PC-9 (cell line): ENCODE measurements at regions not wholly inside any gene's neighbourhood (a gene's known extent, or its start where the extent isn't known, plus 50 kb on each side); places are given as distances from the start of the nearest gene placed in this dataset.

Experiments
- BruUV-seq: library from RNA; stranded (reverse); fragments of 400-500 nt; replicated peaks from 2 replicates; lab custom pipeline; 2021; lab: Mats Ljungman, UMichigan
- CTCF ChIA-PET: fragments of 300-600 bp; sonication (Branson Sonifier 250); formaldehyde crosslinking; loops from one replicate; lab custom pipeline; 2022; ENCODE audit warnings: antibody characterized with exemption; lab: Charles Lee
- POLR2A ChIA-PET: fragments of 300-600 bp; sonication (Branson Sonifier 250); formaldehyde crosslinking; loops from one replicate; lab custom pipeline; 2022; ENCODE audit warnings: antibody characterized with exemption; ENCODE audit not compliant: unreplicated experiment; lab: Charles Lee
- DNase-seq, 2 experiments: peaks; one replicate each; pipeline versions ENCODE4 v3.0.0 to v3.0.0-alpha.2; 2015 to 2022; ENCODE audit warnings: mixed read lengths in 1 of 2
- H2AFZ ChIP-seq: fragments of 200-600 bp; sonication (generic); 2 replicates; pipeline ENCODE4 v1.8.1; 2017; ENCODE audit warnings: antibody characterized with exemption
- H3F3A ChIP-seq: fragments of 200-600 bp; sonication (generic); 2 replicates; pipeline ENCODE4 v1.8.1; 2017; ENCODE audit warnings: antibody characterized with exemption, mild to moderate bottlenecking, low read depth; ENCODE audit not compliant: insufficient read depth
- H3K27ac ChIP-seq: fragments of 200-600 bp; sonication (generic); 2 replicates; pipeline ENCODE4 v1.6.1; 2016; ENCODE audit warnings: mixed run types
- H3K27me3 ChIP-seq: fragments of 200-600 bp; sonication (generic); 2 replicates; pipeline ENCODE4 v1.6.1; 2016; ENCODE audit warnings: low read depth, mixed run types; ENCODE audit not compliant: insufficient read depth
- H3K36me3 ChIP-seq: fragments of 200-600 bp; sonication (generic); 2 replicates; pipeline ENCODE4 v1.6.1; 2016; ENCODE audit warnings: low read depth, mixed run types
- H3K4me1 ChIP-seq: fragments of 200-600 bp; sonication (generic); replicated peaks from 2 replicates; pipeline ENCODE4 v1.6.1; 2016; ENCODE audit warnings: mixed run types; ENCODE audit not compliant: insufficient read depth
- H3K4me2 ChIP-seq: fragments of 200-600 bp; sonication (generic); 2 replicates; pipeline ENCODE4 v1.6.1; 2017; ENCODE audit warnings: mixed run types
- H3K4me3 ChIP-seq: fragments of 200-600 bp; sonication (generic); 2 replicates; pipeline ENCODE4 v1.6.1; 2016; ENCODE audit warnings: mixed run types
- H3K79me2 ChIP-seq: fragments of 200-600 bp; sonication (generic); 2 replicates; pipeline ENCODE4 v1.6.1; 2017; ENCODE audit warnings: low read depth, mixed run types
- H3K9me2 ChIP-seq: fragments of 200-600 bp; sonication (generic); 2 replicates; pipeline ENCODE4 v1.8.1; 2017; ENCODE audit warnings: mild to moderate bottlenecking; ENCODE audit not compliant: insufficient read depth
- H3K9me3 ChIP-seq: fragments of 200-600 bp; sonication (generic); 2 replicates; pipeline ENCODE4 v1.8.1; 2016; ENCODE audit warnings: low read depth; ENCODE audit not compliant: insufficient read depth
- H4K20me1 ChIP-seq: fragments of 200-600 bp; sonication (generic); 2 replicates; pipeline ENCODE4 v1.8.1; 2017; ENCODE audit not compliant: insufficient read depth
- CTCF ChIP-seq: fragments of 200-600 bp; sonication (generic); conservative IDR thresholded peaks from 2 replicates; pipeline ENCODE4 v1.6.1; 2017; ENCODE audit warnings: mixed run types, antibody characterized with exemption, mild to moderate bottlenecking, moderate library complexity
- EZH2 ChIP-seq: fragments of 200-600 bp; sonication (generic); IDR thresholded peaks from 2 replicates; pipeline ENCODE4 v1.8.0; 2017; ENCODE audit warnings: antibody characterized with exemption, low read depth
- intact Hi-C: fragments of 100-400 bp; cut with micrococcal nuclease; formaldehyde crosslinking; loops from one replicate; pipeline ENCODE4 v1.10.0; 2022; ENCODE audit not compliant: unreplicated experiment

GRCh38 chr2:20521193-20521592 is 74.3 kb downstream of the RHOB start:
- Histone ChIP-seq H3K27ac (no peak overlapping the region), H3K9me2 (no peaks in the 10 kb centered on the region), H3K36me3 (no peaks in the 10 kb centered on the region), H3F3A (peaks cover 16% of the 10 kb centered on the region), H4K20me1 (no peaks in the 10 kb centered on the region), H3K4me1 (peaks cover 26% of the 10 kb centered on the region), H3K4me3 (no peak overlapping the region), H3K79me2 (no peaks in the 10 kb centered on the region), H2AFZ (no peak overlapping the region), H3K9me3 (no peaks in the 10 kb centered on the region), H3K4me2 (no peak overlapping the region), H3K27me3 (no peaks in the 10 kb centered on the region)
- intact Hi-C loops: no loop called here
- ChIA-PET POLR2A (no interaction called here), CTCF (no interaction called here)
- DNase-seq: no peak
- BruUV-seq: no TSS peak
- TF ChIP-seq CTCF: no peak
- TF ChIP-seq EZH2: no peak

- H3K4me1 ChIP-seq: peaks cover 28% of the 10 kb centered on the region
- no peak overlapping the region for H2AFZ ChIP-seq
- H3K27me3 ChIP-seq: no peaks in the 10 kb centered on the region
- no peaks in the 10 kb centered on the region for H3K9me3 ChIP-seq
- H3K36me3 ChIP-seq: no peaks in the 10 kb centered on the region
- no peak for TF ChIP-seq EZH2
- TF ChIP-seq CTCF: no peak
- no peak overlapping the region for H3K4me3 ChIP-seq
- H4K20me1 ChIP-seq: no peaks in the 10 kb centered on the region
- intact Hi-C loops: no loop called here
- H3K4me2 ChIP-seq: no peak overlapping the region
- BruUV-seq: no TSS peak
- no peaks in the 10 kb centered on the region for H3K79me2 ChIP-seq
- no peaks in the 10 kb centered on the region for H3K9me2 ChIP-seq
- ChIA-PET CTCF (no interaction called here), POLR2A (no interaction called here)
- no peak for DNase-seq
- no peak overlapping the region for H3K27ac ChIP-seq
- peaks cover 21% of the 10 kb centered on the region for H3F3A ChIP-seq
Observed at GRCh38 chr2:20521682-20522189, 74.9 kb downstream of the RHOB start.

- no peaks in the 10 kb centered on the region for H3K27me3 ChIP-seq
- DNase-seq: no peak
- BruUV-seq: no TSS peak
- no peaks in the 10 kb centered on the region for H3K9me2 ChIP-seq
- ChIA-PET POLR2A (no interaction called here), CTCF (no interaction called here)
- H3K27ac ChIP-seq: no peak overlapping the region
- H2AFZ ChIP-seq: no peak overlapping the region
- peaks cover 40% of the 10 kb centered on the region for H3K4me1 ChIP-seq
- intact Hi-C loops: no loop called here
- H3K79me2 ChIP-seq: no peaks in the 10 kb centered on the region
- TF ChIP-seq EZH2 (no peak), CTCF (no peak)
- H4K20me1 ChIP-seq: no peaks in the 10 kb centered on the region
- peaks cover 28% of the 10 kb centered on the region for H3F3A ChIP-seq
- H3K4me3 ChIP-seq: no peak overlapping the region
- H3K9me3 ChIP-seq: no peaks in the 10 kb centered on the region
- H3K4me2 ChIP-seq: no peak overlapping the region
- no peaks in the 10 kb centered on the region for H3K36me3 ChIP-seq
Observed at GRCh38 chr2:20523073-20523798, 76.4 kb downstream of the RHOB start.
